H1 (cell line): ENCODE measurements at regions not wholly inside any gene's neighbourhood (a gene's known extent, or its start where the extent isn't known, plus 50 kb on each side); places are given as distances from the start of the nearest gene placed in this dataset.

Experiments used
- CTCF ChIA-PET: fragments of 300-600 bp; sonication (Branson Sonifier 250); formaldehyde crosslinking; loops from one replicate; lab custom pipeline; 2021; ENCODE audit not compliant: partially characterized antibody; lab: Charles Lee
- POLR2A ChIA-PET: fragments of 300-600 bp; sonication (Branson Sonifier 250); formaldehyde crosslinking; loops from one replicate; lab custom pipeline; 2021; ENCODE audit warnings: inconsistent platforms; ENCODE audit not compliant: partially characterized antibody; lab: Charles Lee
- DNase-seq, 2 experiments: peaks; one replicate each; pipeline versions ENCODE4 v3.0.0 to v3.0.0-alpha.2; 2010 to 2022; ENCODE audit warnings: low spot score in 2 of 2, low read depth in 1 of 2, mixed read lengths in 1 of 2
- FAIRE-seq: peaks from 2 replicates; lab custom pipeline; 2011; peaks lifted over from hg19 to GRCh38; lab: Jason Lieb, UNC
- H2AFZ ChIP-seq: 2 replicates; pipeline ENCODE4 v1.8.1; 2012; ENCODE audit warnings: low read length, inconsistent platforms
- H2AK5ac ChIP-seq: 2 replicates; pipeline ENCODE4 v1.6.1; 2013; ENCODE audit warnings: low read depth, low read length
- H2BK120ac ChIP-seq: replicated peaks from 2 replicates; pipeline ENCODE3; 2013; ENCODE audit warnings: low read depth, low read length, inconsistent platforms
- H2BK12ac ChIP-seq: 2 replicates; pipeline ENCODE4 v1.6.1; 2013; ENCODE audit warnings: low read depth, low read length
- H2BK15ac ChIP-seq: 2 replicates; pipeline ENCODE4 v1.6.1; 2013; ENCODE audit warnings: low read length
- H2BK20ac ChIP-seq: 2 replicates; pipeline ENCODE4 v1.6.1; 2013; ENCODE audit warnings: low read length
- H2BK5ac ChIP-seq: 2 replicates; pipeline ENCODE4 v1.6.1; 2013; ENCODE audit warnings: low read depth, low read length
- H3K14ac ChIP-seq: 2 replicates; pipeline ENCODE4 v1.6.1; 2013; ENCODE audit warnings: inconsistent platforms; ENCODE audit not compliant: insufficient read length
- H3K18ac ChIP-seq: 2 replicates; pipeline ENCODE4 v1.6.1; 2013; ENCODE audit warnings: low read length; ENCODE audit errors: extremely low read depth
- H3K23ac ChIP-seq: 2 replicates; pipeline ENCODE4 v1.6.1; 2013; ENCODE audit warnings: inconsistent platforms; ENCODE audit not compliant: insufficient read length
- H3K23me2 ChIP-seq: 2 replicates; pipeline ENCODE4 v1.6.1; 2013; ENCODE audit warnings: low read depth, low read length
- H3K27ac ChIP-seq: 2 replicates; pipeline ENCODE4 v1.6.1; 2011; ENCODE audit warnings: low read depth, low read length, inconsistent platforms
- H3K27me3 ChIP-seq, 4 experiments: replicated peaks in 1 of 4; 1 replicate in 1 of 4; 2 replicates in 3 of 4; pipeline versions ENCODE4 v1.6.1 to v1.8.1; 2011 to 2013; ENCODE audit warnings: low read length in 3 of 4, mild to moderate bottlenecking in 3 of 4, inconsistent platforms in 2 of 4, mixed read lengths in 2 of 4, moderate library complexity in 1 of 4; ENCODE audit not compliant: control insufficient read depth in 3 of 4, insufficient read depth in 3 of 4; ENCODE audit errors: extremely low read depth in 1 of 4
- H3K36me3 ChIP-seq, 4 experiments: 2 replicates each; pipeline versions ENCODE4 v1.6.1 to v1.8.1; 2011 to 2013; ENCODE audit warnings: mild to moderate bottlenecking in 4 of 4, low read length in 3 of 4, moderate library complexity in 2 of 4, control low read depth in 1 of 4, inconsistent platforms in 1 of 4; ENCODE audit not compliant: insufficient read depth in 4 of 4, control insufficient read depth in 2 of 4
- H3K4ac ChIP-seq: replicated peaks from 2 replicates; pipeline ENCODE3; 2013; ENCODE audit warnings: low read length, low read depth, mixed read lengths, inconsistent platforms; ENCODE audit not compliant: insufficient read length
- H3K4me1 ChIP-seq, 4 experiments: replicated peaks in 1 of 4; 1 replicate in 1 of 4; 2 replicates in 3 of 4; pipeline versions ENCODE4 v1.6.1 to v1.8.1; 2011 to 2013; ENCODE audit warnings: low read length in 3 of 4, inconsistent platforms in 2 of 4, mixed read lengths in 1 of 4; ENCODE audit not compliant: insufficient read depth in 4 of 4, control insufficient read depth in 3 of 4
- H3K4me2 ChIP-seq, 2 experiments: 2 replicates each; pipeline versions ENCODE4 v1.6.1 to v1.8.1; 2011 to 2013; ENCODE audit warnings: low read depth in 2 of 2, low read length in 2 of 2, control low read depth in 1 of 2, inconsistent platforms in 1 of 2, mild to moderate bottlenecking in 1 of 2; ENCODE audit not compliant: insufficient read depth in 1 of 2
- H3K4me3 ChIP-seq, 4 experiments: fragments of 200-600, 300-600 bp in 1 of 4; sonication (generic), shearing (Covaris generic), sonication (Bioruptor Twin) in 1 of 4; 2 replicates each; pipeline versions ENCODE4 v1.5.1 to v1.8.1; 2011 to 2016; ENCODE audit warnings: low read length in 4 of 4, low read depth in 3 of 4, control low read depth in 2 of 4, inconsistent platforms in 2 of 4, mild to moderate bottlenecking in 2 of 4, mixed read lengths in 1 of 4, moderate library complexity in 1 of 4; ENCODE audit not compliant: insufficient read depth in 2 of 4; ENCODE audit errors: extremely low read depth in 1 of 4
- H3K56ac ChIP-seq: replicated peaks from 2 replicates; pipeline ENCODE3; 2013; ENCODE audit warnings: low read depth, mild to moderate bottlenecking, mixed read lengths, low read length, inconsistent platforms; ENCODE audit not compliant: insufficient read length
- H3K79me1 ChIP-seq: 2 replicates; pipeline ENCODE4 v1.6.1; 2013; ENCODE audit warnings: low read depth, low read length, control low read depth
- H3K79me2 ChIP-seq, 2 experiments: 2 replicates each; pipeline versions ENCODE4 v1.6.1 to v1.8.1; 2012 to 2013; ENCODE audit warnings: low read length in 2 of 2, mild to moderate bottlenecking in 2 of 2, inconsistent platforms in 1 of 2; ENCODE audit not compliant: insufficient read depth in 2 of 2, control insufficient read depth in 1 of 2
- H3K9ac ChIP-seq, 4 experiments: replicated peaks in 1 of 4; 1 replicate in 1 of 4; 2 replicates in 3 of 4; pipeline versions ENCODE4 v1.6.1 to v1.8.1; 2011 to 2013; ENCODE audit warnings: low read depth in 3 of 4, low read length in 3 of 4, control low read depth in 2 of 4, mild to moderate bottlenecking in 2 of 4, moderate library complexity in 2 of 4, inconsistent platforms in 1 of 4; ENCODE audit errors: extremely low read depth in 1 of 4
- H3K9me3 ChIP-seq, 2 experiments: 2 replicates each; pipeline versions ENCODE4 v1.6.1 to v1.8.1; 2012 to 2013; ENCODE audit warnings: mild to moderate bottlenecking in 2 of 2, moderate library complexity in 2 of 2, control low read depth in 1 of 2, inconsistent platforms in 1 of 2, low read depth in 1 of 2, low read length in 1 of 2, mixed read lengths in 1 of 2; ENCODE audit not compliant: insufficient read depth in 2 of 2
- H4K20me1 ChIP-seq, 2 experiments: replicated peaks in 1 of 2; 2 replicates each; pipeline versions ENCODE3 to v1.8.1; 2011 to 2013; ENCODE audit warnings: inconsistent platforms in 2 of 2, low read length in 2 of 2, mild to moderate bottlenecking in 1 of 2; ENCODE audit not compliant: insufficient read depth in 2 of 2, control insufficient read depth in 1 of 2
- H4K5ac ChIP-seq: 2 replicates; pipeline ENCODE4 v1.6.1; 2013; ENCODE audit warnings: low read length, low read depth, mixed read lengths, inconsistent platforms; ENCODE audit not compliant: insufficient read length
- H4K8ac ChIP-seq: 2 replicates; pipeline ENCODE4 v1.8.0; 2013; ENCODE audit warnings: mild to moderate bottlenecking, moderate library complexity, low read length, inconsistent platforms; ENCODE audit not compliant: insufficient read depth; ENCODE audit errors: extremely low read depth
- H4K91ac ChIP-seq: replicated peaks from 2 replicates; pipeline ENCODE3; 2013; ENCODE audit warnings: low read length, mixed read lengths, inconsistent platforms; ENCODE audit not compliant: insufficient read length
- BRCA1 ChIP-seq: IDR thresholded peaks from 2 replicates; pipeline ENCODE4 v1.6.1; 2012; ENCODE audit warnings: low read depth, low read length, improper control_type of control experiment
- FOSL1 ChIP-seq: IDR thresholded peaks from 2 replicates; pipeline ENCODE4 v1.6.1; 2011; ENCODE audit warnings: mild to moderate bottlenecking, low read depth, low read length, moderate library complexity; ENCODE audit not compliant: insufficient read depth
- KDM5A ChIP-seq: fragments of 200-600 bp; IDR thresholded peaks from 2 replicates; pipeline ENCODE4 v1.7.1; 2012; ENCODE audit warnings: mild to moderate bottlenecking, low read length, inconsistent platforms, mixed read lengths
- RNF2 ChIP-seq: fragments of 200-900, 300-1000 bp; sonication (generic); IDR thresholded peaks from 2 replicates; pipeline ENCODE4 v1.7.1; 2016; ENCODE audit warnings: borderline replicate concordance, low read depth, mild to moderate bottlenecking, antibody characterized with exemption, low read length; ENCODE audit not compliant: poor library complexity, severe bottlenecking; ENCODE audit errors: missing control alignments
- WGBS, 2 experiments: shearing (Covaris generic) in 1 of 2; methylation state at CpG; one replicate each; pipeline versions ENCODE4 v1.1.6 to v1.1.7; 2013 to 2015; ENCODE audit warnings: low lambda C conversion rate in 2 of 2, mixed read lengths in 2 of 2, inconsistent platforms in 1 of 2, low coverage in 1 of 2, missing lambda C conversion rate in 1 of 2; ENCODE audit not compliant: insufficient replicate concordance in 2 of 2, insufficient coverage in 1 of 2, insufficient read length in 1 of 2; ENCODE audit errors: extremely low coverage in 1 of 2, missing lambda C conversion rate in 1 of 2; 5-methylcytosine and 5-hydroxymethylcytosine counted together
- TF ChIP-seq, protein P1 (sequence below): IDR thresholded peaks from 2 replicates; pipeline ENCODE4 v1.6.1; 2012; ENCODE audit warnings: inconsistent platforms

DNA sequence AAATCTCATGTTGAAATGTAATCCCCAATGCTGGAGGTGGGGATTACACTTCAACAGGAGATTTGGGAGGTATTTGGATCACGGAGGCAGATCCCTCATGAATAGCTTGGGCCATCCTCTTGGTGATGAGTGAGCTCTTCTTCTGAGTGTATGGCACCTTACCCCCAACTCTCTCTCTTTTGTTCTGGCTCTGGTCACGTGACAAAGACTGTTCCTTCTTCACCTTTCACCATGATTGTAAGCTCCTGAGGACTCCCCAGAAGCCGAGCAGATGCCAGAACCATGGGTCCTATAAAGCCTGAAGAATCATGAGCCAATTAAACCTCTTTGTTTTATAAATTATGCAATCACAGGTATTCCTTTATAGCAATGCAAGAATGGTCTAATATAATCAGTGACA lies 684.2 kb downstream of the LIG4 start:
- H2BK20ac ChIP-seq = no peak overlapping the region
- no peak overlapping the region for H4K8ac ChIP-seq
- H2BK12ac ChIP-seq = no peak overlapping the region
- no peak overlapping the region for H2BK15ac ChIP-seq
- no peak overlapping the region for H4K5ac ChIP-seq
- H3K79me1 ChIP-seq = no peaks in the 10 kb centered on the region
- no peak overlapping the region for H3K27ac ChIP-seq
- no peak overlapping the region for H2AK5ac ChIP-seq
- H3K4me3 ChIP-seq = no peak overlapping the region
- no peak overlapping the region for H3K23ac ChIP-seq
- no peak overlapping the region for H3K9ac ChIP-seq
- no peaks in the 10 kb centered on the region for H3K27me3 ChIP-seq
- H3K4ac ChIP-seq = no peak overlapping the region
- CTCF ChIA-PET = interaction anchor here (0.8 to 1.6 kb wide), 2 partner anchors 12 to 21 kb away, joined by 3 to 4 read pairs; no protein-coding TSS in a partner anchor
- no peaks in the 10 kb centered on the region for H4K20me1 ChIP-seq
- H3K23me2 ChIP-seq = no peaks in the 10 kb centered on the region
- no peak overlapping the region for H2BK5ac ChIP-seq
- H3K4me1 ChIP-seq = peaks cover 0 to 4% (median 0%) of the 10 kb centered on the region in 4 experiments; a peak in 1 of 7 replicates
- POLR2A ChIA-PET = no interaction called here
- DNase-seq = no peak
- H2AFZ ChIP-seq = no peak overlapping the region
- H3K36me3 ChIP-seq = no peaks in the 10 kb centered on the region
- no peak for FAIRE-seq
- no peak overlapping the region for H2BK120ac ChIP-seq
- H3K18ac ChIP-seq = no peak overlapping the region
- 94% methylated on average over 3 of the region's 3 CpGs; no CpG with 5 or more reads in 1 of the 2 experiments for WGBS, 2 experiments
- no peak overlapping the region for H3K4me2 ChIP-seq
- TF ChIP-seq RNF2 = no peak
- TF ChIP-seq KDM5A = no peak
- no peak for TF ChIP-seq FOSL1
- TF ChIP-seq, protein P1, sequence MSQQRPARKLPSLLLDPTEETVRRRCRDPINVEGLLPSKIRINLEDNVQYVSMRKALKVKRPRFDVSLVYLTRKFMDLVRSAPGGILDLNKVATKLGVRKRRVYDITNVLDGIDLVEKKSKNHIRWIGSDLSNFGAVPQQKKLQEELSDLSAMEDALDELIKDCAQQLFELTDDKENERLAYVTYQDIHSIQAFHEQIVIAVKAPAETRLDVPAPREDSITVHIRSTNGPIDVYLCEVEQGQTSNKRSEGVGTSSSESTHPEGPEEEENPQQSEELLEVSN = no peak
- no peak for TF ChIP-seq BRCA1
- no peak overlapping the region for H4K91ac ChIP-seq
- no peaks in the 10 kb centered on the region for H3K79me2 ChIP-seq
- no peak overlapping the region for H3K14ac ChIP-seq
- H3K9me3 ChIP-seq = no peaks in the 10 kb centered on the region
- H3K56ac ChIP-seq = no peak overlapping the region
